Neural cell (in vitro differentiated cells): ENCODE measurements at regions not wholly inside any gene's neighbourhood (a gene's known extent, or its start where the extent isn't known, plus 50 kb on each side); places are given as distances from the start of the nearest gene placed in this dataset.

ENCODE experiments used
- EP300 ChIP-seq: fragments of 450-650 bp; conservative IDR thresholded peaks from 2 replicates; pipeline ENCODE4 v1.6.1; 2014; ENCODE audit warnings: antibody characterized with exemption, mild to moderate bottlenecking, moderate library complexity; ENCODE audit not compliant: poor library complexity, severe bottlenecking
- EZH2 ChIP-seq: fragments of 200-600, 300-800 bp; shearing (Covaris generic), sonication (generic); IDR thresholded peaks from 2 replicates; pipeline ENCODE4 v1.6.1; 2014; ENCODE audit warnings: antibody characterized with exemption, low read length, borderline replicate concordance, mild to moderate bottlenecking; ENCODE audit not compliant: insufficient read depth, poor library complexity, severe bottlenecking
- MXI1 ChIP-seq: fragments of 450-650 bp; conservative IDR thresholded peaks from 2 replicates; pipeline ENCODE4 v1.6.1; 2014; ENCODE audit warnings: antibody characterized with exemption, mild to moderate bottlenecking; ENCODE audit not compliant: poor library complexity, severe bottlenecking
- POLR2AphosphoS5 ChIP-seq: IDR thresholded peaks from 2 replicates; pipeline ENCODE4 v1.6.1; 2012
- RAD21 ChIP-seq: fragments of 450-650 bp; conservative IDR thresholded peaks from 2 replicates; pipeline ENCODE4 v1.6.1; 2014; ENCODE audit warnings: antibody characterized with exemption, mild to moderate bottlenecking, moderate library complexity
- TAF1 ChIP-seq: IDR thresholded peaks from 2 replicates; pipeline ENCODE4 v1.6.1; 2012; ENCODE audit warnings: low read depth
- TF ChIP-seq, protein P1 (sequence below): fragments of 450-650 bp; IDR thresholded peaks from 2 replicates; pipeline ENCODE4 v1.5.1; 2014; ENCODE audit warnings: antibody characterized with exemption, mild to moderate bottlenecking, moderate library complexity; ENCODE audit not compliant: poor library complexity, severe bottlenecking
- TF ChIP-seq, protein P2 (sequence below): IDR thresholded peaks from 2 replicates; pipeline ENCODE4 v1.6.1; 2012; ENCODE audit warnings: borderline replicate concordance

DNA sequence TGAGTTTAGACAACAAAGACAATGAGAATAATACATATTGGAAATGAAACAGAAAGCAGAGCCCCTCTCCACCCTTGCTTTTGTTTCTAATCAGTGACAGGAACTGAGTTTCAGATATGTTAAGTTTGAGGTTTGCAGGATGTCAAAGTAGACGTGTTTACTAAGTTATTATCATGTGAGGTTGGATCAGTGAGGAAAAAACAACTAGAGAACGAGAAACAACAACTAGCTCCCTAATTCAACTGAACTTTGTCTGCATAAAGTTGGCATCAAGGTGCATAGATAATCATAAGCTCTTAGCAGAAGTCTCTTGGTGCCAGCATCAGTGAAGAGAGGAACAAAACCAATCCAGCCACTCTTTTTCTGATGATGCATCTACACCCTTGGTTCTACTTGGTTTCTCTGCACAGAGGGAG, 491.1 kb upstream of the NR2F2 start:
- TF ChIP-seq EZH2 (no peak), POLR2AphosphoS5 (no peak), TAF1 (no peak), RAD21 (no peak), EP300 (no peak), MXI1 (no peak)
- TF ChIP-seq, protein P1, sequence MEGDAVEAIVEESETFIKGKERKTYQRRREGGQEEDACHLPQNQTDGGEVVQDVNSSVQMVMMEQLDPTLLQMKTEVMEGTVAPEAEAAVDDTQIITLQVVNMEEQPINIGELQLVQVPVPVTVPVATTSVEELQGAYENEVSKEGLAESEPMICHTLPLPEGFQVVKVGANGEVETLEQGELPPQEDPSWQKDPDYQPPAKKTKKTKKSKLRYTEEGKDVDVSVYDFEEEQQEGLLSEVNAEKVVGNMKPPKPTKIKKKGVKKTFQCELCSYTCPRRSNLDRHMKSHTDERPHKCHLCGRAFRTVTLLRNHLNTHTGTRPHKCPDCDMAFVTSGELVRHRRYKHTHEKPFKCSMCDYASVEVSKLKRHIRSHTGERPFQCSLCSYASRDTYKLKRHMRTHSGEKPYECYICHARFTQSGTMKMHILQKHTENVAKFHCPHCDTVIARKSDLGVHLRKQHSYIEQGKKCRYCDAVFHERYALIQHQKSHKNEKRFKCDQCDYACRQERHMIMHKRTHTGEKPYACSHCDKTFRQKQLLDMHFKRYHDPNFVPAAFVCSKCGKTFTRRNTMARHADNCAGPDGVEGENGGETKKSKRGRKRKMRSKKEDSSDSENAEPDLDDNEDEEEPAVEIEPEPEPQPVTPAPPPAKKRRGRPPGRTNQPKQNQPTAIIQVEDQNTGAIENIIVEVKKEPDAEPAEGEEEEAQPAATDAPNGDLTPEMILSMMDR, result no peak
- TF ChIP-seq, protein P2, sequence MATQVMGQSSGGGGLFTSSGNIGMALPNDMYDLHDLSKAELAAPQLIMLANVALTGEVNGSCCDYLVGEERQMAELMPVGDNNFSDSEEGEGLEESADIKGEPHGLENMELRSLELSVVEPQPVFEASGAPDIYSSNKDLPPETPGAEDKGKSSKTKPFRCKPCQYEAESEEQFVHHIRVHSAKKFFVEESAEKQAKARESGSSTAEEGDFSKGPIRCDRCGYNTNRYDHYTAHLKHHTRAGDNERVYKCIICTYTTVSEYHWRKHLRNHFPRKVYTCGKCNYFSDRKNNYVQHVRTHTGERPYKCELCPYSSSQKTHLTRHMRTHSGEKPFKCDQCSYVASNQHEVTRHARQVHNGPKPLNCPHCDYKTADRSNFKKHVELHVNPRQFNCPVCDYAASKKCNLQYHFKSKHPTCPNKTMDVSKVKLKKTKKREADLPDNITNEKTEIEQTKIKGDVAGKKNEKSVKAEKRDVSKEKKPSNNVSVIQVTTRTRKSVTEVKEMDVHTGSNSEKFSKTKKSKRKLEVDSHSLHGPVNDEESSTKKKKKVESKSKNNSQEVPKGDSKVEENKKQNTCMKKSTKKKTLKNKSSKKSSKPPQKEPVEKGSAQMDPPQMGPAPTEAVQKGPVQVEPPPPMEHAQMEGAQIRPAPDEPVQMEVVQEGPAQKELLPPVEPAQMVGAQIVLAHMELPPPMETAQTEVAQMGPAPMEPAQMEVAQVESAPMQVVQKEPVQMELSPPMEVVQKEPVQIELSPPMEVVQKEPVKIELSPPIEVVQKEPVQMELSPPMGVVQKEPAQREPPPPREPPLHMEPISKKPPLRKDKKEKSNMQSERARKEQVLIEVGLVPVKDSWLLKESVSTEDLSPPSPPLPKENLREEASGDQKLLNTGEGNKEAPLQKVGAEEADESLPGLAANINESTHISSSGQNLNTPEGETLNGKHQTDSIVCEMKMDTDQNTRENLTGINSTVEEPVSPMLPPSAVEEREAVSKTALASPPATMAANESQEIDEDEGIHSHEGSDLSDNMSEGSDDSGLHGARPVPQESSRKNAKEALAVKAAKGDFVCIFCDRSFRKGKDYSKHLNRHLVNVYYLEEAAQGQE, result no peak
